HCT116 (cell line): ENCODE measurements at regions not wholly inside any gene's neighbourhood (a gene's known extent, or its start where the extent isn't known, plus 50 kb on each side); places are given as distances from the start of the nearest gene placed in this dataset.
"Not testable (repeated sequence)": the region's sequence is repeated elsewhere in the genome, so short reads cannot be mapped to it uniquely, and the experiment has no call there.

Source experiments
- ATAC-seq: fragments of 200-7000 bp; cut with Tn5 transposase; 2 replicates; pipeline ENCODE4 v1.9.1; 2020; ENCODE audit warnings: mild to moderate bottlenecking, moderate library complexity
- BruUV-seq: library from RNA; stranded (reverse); fragments of 400-500 nt; replicated peaks from 2 replicates; lab custom pipeline; 2021; lab: Mats Ljungman, UMichigan
- CTCF ChIA-PET: fragments of 300-600 bp; sonication (Branson Sonifier 250); formaldehyde crosslinking; loops from one replicate; lab custom pipeline; 2021; ENCODE audit warnings: antibody characterized with exemption; lab: Charles Lee
- POLR2A ChIA-PET: fragments of 300-600, 350-600 bp; sonication (Branson Sonifier 250); formaldehyde crosslinking; loops from one replicate; lab custom pipeline; 2021; ENCODE audit warnings: antibody characterized with exemption; lab: Charles Lee
- RAD21 ChIA-PET, 2 experiments: fragments of 300-600 bp; sonication (Branson Sonifier 250); formaldehyde crosslinking; loops; one replicate each; lab custom pipeline; 2023; ENCODE audit warnings: low total read pairs in 2 of 2; ENCODE audit not compliant: uncharacterized antibody in 2 of 2, unreplicated experiment in 2 of 2, low non-redundant PET in 1 of 2; lab: Charles Lee
- DNase-seq: peaks from one replicate; pipeline ENCODE4 v3.0.0-alpha.2; 2010; ENCODE audit warnings: low read depth, low spot score
- H2AFZ ChIP-seq: fragments of 200-600 bp; shearing (Covaris generic), sonication (generic); 2 replicates; pipeline ENCODE4 v1.6.1; 2017; ENCODE audit warnings: low read depth, mixed run types, mixed read lengths, antibody characterized with exemption, low read length; ENCODE audit not compliant: poor library complexity, severe bottlenecking
- H3K27ac ChIP-seq: 2 replicates; pipeline ENCODE4 v1.5.1; 2012; ENCODE audit warnings: low read depth, low read length
- H3K27me3 ChIP-seq: fragments of 200-600 bp; sonication (generic); 2 replicates; pipeline ENCODE4 v1.6.1; 2016; ENCODE audit warnings: mixed run types, low read length, mixed read lengths; ENCODE audit not compliant: insufficient read depth
- H3K36me3 ChIP-seq, 2 experiments: fragments of 200-500 bp in 1 of 2; fragments of 200-600 bp in 1 of 2; sonication (Bioruptor generic) in 1 of 2; sonication (generic) in 1 of 2; 2 replicates each; pipeline versions ENCODE4 v1.5.1 to v1.6.1; 2014 to 2016; ENCODE audit warnings: low read length in 2 of 2, inconsistent platforms in 1 of 2, mixed read lengths in 1 of 2, mixed run types in 1 of 2; ENCODE audit not compliant: insufficient read depth in 2 of 2, control insufficient read depth in 1 of 2
- H3K4me1 ChIP-seq, 2 experiments: fragments of 200-600 bp in 1 of 2; sonication (generic) in 1 of 2; 2 replicates each; pipeline versions ENCODE4 v1.5.1 to v1.6.1; 2012 to 2017; ENCODE audit warnings: low read length in 2 of 2, inconsistent platforms in 1 of 2, mild to moderate bottlenecking in 1 of 2, mixed read lengths in 1 of 2, mixed run types in 1 of 2, moderate library complexity in 1 of 2; ENCODE audit not compliant: insufficient read depth in 2 of 2, control insufficient read depth in 1 of 2
- H3K4me2 ChIP-seq: fragments of 200-600 bp; sonication (generic); 2 replicates; pipeline ENCODE4 v1.6.1; 2017; ENCODE audit warnings: mixed run types, low read length, mixed read lengths
- H3K4me3 ChIP-seq, 2 experiments: fragments of 200-600 bp in 1 of 2; sonication (generic) in 1 of 2; replicated peaks in 1 of 2; 2 replicates each; pipeline ENCODE4 v1.5.1; 2011 to 2016; ENCODE audit warnings: low read length in 2 of 2, control low read depth in 1 of 2, low read depth in 1 of 2, mild to moderate bottlenecking in 1 of 2, mixed read lengths in 1 of 2, mixed run types in 1 of 2
- H3K79me2 ChIP-seq: fragments of 200-600 bp; sonication (generic); 2 replicates; pipeline ENCODE4 v1.6.1; 2017; ENCODE audit warnings: mild to moderate bottlenecking, mixed run types, low read length, moderate library complexity, mixed read lengths; ENCODE audit not compliant: insufficient read depth
- H3K9ac ChIP-seq: fragments of 200-600 bp; sonication (generic); 2 replicates; pipeline ENCODE4 v1.6.1; 2016; ENCODE audit warnings: low read length, mixed read lengths
- H3K9me2 ChIP-seq: fragments of 200-600 bp; sonication (generic), shearing (Covaris generic); 2 replicates; pipeline ENCODE4 v1.6.1; 2017; ENCODE audit warnings: mixed run types, mild to moderate bottlenecking, moderate library complexity; ENCODE audit not compliant: insufficient read depth
- H3K9me3 ChIP-seq, 2 experiments: fragments of 200-500 bp in 1 of 2; fragments of 200-600 bp in 1 of 2; sonication (Bioruptor generic) in 1 of 2; sonication (generic) in 1 of 2; 2 replicates each; pipeline ENCODE4 v1.6.1; 2014 to 2017; ENCODE audit warnings: low read length in 2 of 2, mixed read lengths in 2 of 2, inconsistent platforms in 1 of 2, low read depth in 1 of 2, mild to moderate bottlenecking in 1 of 2, mixed run types in 1 of 2, moderate library complexity in 1 of 2; ENCODE audit not compliant: control insufficient read depth in 1 of 2, insufficient read depth in 1 of 2
- H4K20me1 ChIP-seq: fragments of 200-600 bp; sonication (generic), shearing (Covaris generic); 2 replicates; pipeline ENCODE4 v1.6.1; 2017; ENCODE audit warnings: mixed run types, mild to moderate bottlenecking, moderate library complexity; ENCODE audit not compliant: insufficient read depth
- ATF3 ChIP-seq: IDR thresholded peaks from 2 replicates; pipeline ENCODE4 v1.6.1; 2012
- CEBPB ChIP-seq: IDR thresholded peaks from 2 replicates; pipeline ENCODE4 v1.6.1; 2012; ENCODE audit warnings: low read depth
- CTCF ChIP-seq, 3 experiments: fragments of 200-600 bp in 1 of 3; sonication (generic) in 1 of 3; IDR thresholded peaks in 2 of 3; conservative IDR thresholded peaks in 1 of 3; 2 replicates each; pipeline ENCODE4 v1.5.1; 2012 to 2017; ENCODE audit warnings: low read depth in 2 of 3, low read length in 2 of 3, antibody characterized with exemption in 1 of 3, borderline replicate concordance in 1 of 3, control low read depth in 1 of 3, mild to moderate bottlenecking in 1 of 3, mixed read lengths in 1 of 3, mixed run types in 1 of 3, moderate library complexity in 1 of 3; ENCODE audit not compliant: insufficient read depth in 1 of 3
- EGR1 ChIP-seq: IDR thresholded peaks from 2 replicates; pipeline ENCODE4 v1.6.1; 2012; ENCODE audit warnings: low read depth
- ELF1 ChIP-seq: IDR thresholded peaks from 2 replicates; pipeline ENCODE4 v1.6.1; 2012; ENCODE audit warnings: low read depth, borderline replicate concordance
- EZH2phosphoT487 ChIP-seq: fragments of 200-600 bp; IDR thresholded peaks from 2 replicates; pipeline ENCODE4 v1.6.1; 2018; ENCODE audit warnings: antibody characterized with exemption, borderline replicate concordance
- FOSL1 ChIP-seq: IDR thresholded peaks from 2 replicates; pipeline ENCODE4 v1.6.1; 2012; ENCODE audit warnings: low read depth
- MAX ChIP-seq: IDR thresholded peaks from 2 replicates; pipeline ENCODE4 v1.6.1; 2012
- RAD21 ChIP-seq: IDR thresholded peaks from 2 replicates; pipeline ENCODE4 v1.6.1; 2012; ENCODE audit warnings: low read depth, mild to moderate bottlenecking
- REST ChIP-seq: IDR thresholded peaks from 2 replicates; pipeline ENCODE4 v1.6.1; 2012; ENCODE audit warnings: low read depth
- SRF ChIP-seq: IDR thresholded peaks from 2 replicates; pipeline ENCODE4 v1.6.1; 2012; ENCODE audit warnings: low read depth
- TCF7L2 ChIP-seq: IDR thresholded peaks from 2 replicates; pipeline ENCODE4 v1.7.0; 2011; ENCODE audit warnings: borderline replicate concordance, inconsistent platforms; ENCODE audit not compliant: insufficient read depth, insufficient read length; ENCODE audit errors: extremely low read depth
- YY1 ChIP-seq: IDR thresholded peaks from 2 replicates; pipeline ENCODE4 v1.6.1; 2011; ENCODE audit warnings: low read length, low read depth, moderate library complexity, mild to moderate bottlenecking; ENCODE audit not compliant: insufficient replicate concordance; ENCODE audit errors: extremely low read depth
- ZFX ChIP-seq: fragments of 450-650 bp; IDR thresholded peaks from 2 replicates; pipeline ENCODE4 v1.6.1; 2017
- ZNF274 ChIP-seq: fragments of 200-500 bp; sonication (Bioruptor generic); IDR thresholded peaks from 2 replicates; pipeline ENCODE4 v1.6.1; 2014; ENCODE audit warnings: mild to moderate bottlenecking, low read depth, low read length, inconsistent platforms
- intact Hi-C: fragments of 100-400 bp; cut with micrococcal nuclease; formaldehyde crosslinking; loops from 2 replicates; pipeline ENCODE4 v1.10.0; 2022

GRCh38 chr5:86305050-86305449, 312.7 kb upstream of the COX7C start:
- BruUV-seq, H3K4me1 ChIP-seq, intact Hi-C loops, H3K9me2 ChIP-seq, ATAC-seq, POLR2A ChIA-PET, H3K27ac ChIP-seq, H3K9me3 ChIP-seq, H3K36me3 ChIP-seq, H3K79me2 ChIP-seq, H3K9ac ChIP-seq, H4K20me1 ChIP-seq, H3K4me3 ChIP-seq, H3K4me2 ChIP-seq, RAD21 ChIA-PET, H3K27me3 ChIP-seq, CTCF ChIA-PET: not testable (repeated sequence)
- TF ChIP-seq CTCF (IDR thresholded peaks at IDR 0.05 in 2 of 3, conservative IDR thresholded peaks at IDR 0.05 in 1 of 3; ENCODE audit: borderline replicate concordance in 1 of 3, insufficient read depth in 1 of 3, low read depth in 2 of 3, low read length in 2 of 3) (peak; percentile 5 to 37 (median 15); a peak in 4 of 6 replicates), RAD21 (peak; percentile 50)
- peak overlapping the region; percentile 54 for H2AFZ ChIP-seq
- DNase-seq = peak; percentile 4

GRCh38 chr5:86314951-86315350, 302.8 kb upstream of the COX7C start:
- ATAC-seq = no peak
- Histone ChIP-seq H3K27ac (no peak overlapping the region), H3K4me1 (no peaks in the 10 kb centered on the region), H3K9ac (no peak overlapping the region), H3K4me2 (no peak overlapping the region), H3K27me3 (no peaks in the 10 kb centered on the region), H3K9me3 (no peaks in the 10 kb centered on the region), H2AFZ (no peak overlapping the region), H3K9me2 (no peaks in the 10 kb centered on the region), H4K20me1 (no peaks in the 10 kb centered on the region), H3K4me3 (no peak overlapping the region), H3K79me2 (no peaks in the 10 kb centered on the region), H3K36me3 (no peaks in the 10 kb centered on the region)
- ChIA-PET POLR2A (no interaction called here), CTCF (no interaction called here), RAD21 (no interaction called here)
- DNase-seq = no peak
- intact Hi-C loops = no loop called here
- TF ChIP-seq ZFX (no peak), CEBPB (no peak), MAX (no peak), TCF7L2 (no peak), YY1 (no peak), EZH2phosphoT487 (no peak), REST (no peak), ATF3 (no peak), SRF (no peak), ZNF274 (no peak), EGR1 (no peak), RAD21 (no peak), FOSL1 (no peak), ELF1 (no peak)
- BruUV-seq = no TSS peak
